Astrocyte (in vitro differentiated cells and primary cell): ENCODE measurements at regions not wholly inside any gene's neighbourhood (a gene's known extent, or its start where the extent isn't known, plus 50 kb on each side); places are given as distances from the start of the nearest gene placed in this dataset.

Experiments
- CTCF ChIP-seq: IDR thresholded peaks from 2 replicates; pipeline ENCODE4 v1.5.1; 2011; ENCODE audit warnings: low read depth, mild to moderate bottlenecking, inconsistent platforms, low read length, moderate library complexity; ENCODE audit not compliant: insufficient read depth
- EZH2 ChIP-seq: IDR thresholded peaks from 2 replicates; pipeline ENCODE4 v1.6.1; 2012; ENCODE audit warnings: mild to moderate bottlenecking, low read length, inconsistent platforms; ENCODE audit not compliant: insufficient read depth

GRCh38 chr6:44680202-44680720, 292.8 kb downstream of the CDC5L start:
- TF ChIP-seq CTCF: no peak
- no peak for TF ChIP-seq EZH2
